SK-N-SH (cell line): ENCODE measurements at regions not wholly inside any gene's neighbourhood (a gene's known extent, or its start where the extent isn't known, plus 50 kb on each side); places are given as distances from the start of the nearest gene placed in this dataset.

Experiments used
- CHD2 ChIP-seq: fragments of 150-350 bp; IDR thresholded peaks from 2 replicates; pipeline ENCODE4 v1.6.1; 2018; ENCODE audit warnings: low read length; ENCODE audit not compliant: partially characterized antibody
- CTCF ChIP-seq: fragments of 200-600 bp; sonication (generic); IDR thresholded peaks from 2 replicates; pipeline ENCODE4 v1.6.1; 2017; ENCODE audit warnings: antibody characterized with exemption, mild to moderate bottlenecking, moderate library complexity
- EP300 ChIP-seq, 2 experiments: IDR thresholded peaks; 2 replicates each; pipeline versions ENCODE4 v1.4.0 to v1.6.1; 2012; ENCODE audit warnings: borderline replicate concordance in 1 of 2, low read depth in 1 of 2, low read length in 1 of 2
- EZH2phosphoT487 ChIP-seq: fragments of 200-600 bp; sonication (generic); IDR thresholded peaks from 2 replicates; pipeline ENCODE4 v1.6.1; 2017; ENCODE audit warnings: low read depth, mixed run types, mild to moderate bottlenecking, antibody characterized with exemption, moderate library complexity, borderline replicate concordance
- FOXM1 ChIP-seq: IDR thresholded peaks from 2 replicates; pipeline ENCODE4 v1.4.0; 2012; ENCODE audit warnings: low read depth, mild to moderate bottlenecking
- JUND ChIP-seq: IDR thresholded peaks from 2 replicates; pipeline ENCODE4 v1.4.0; 2012
- RXRA ChIP-seq: IDR thresholded peaks from 2 replicates; pipeline ENCODE4 v1.4.0; 2012; ENCODE audit warnings: low read depth, mild to moderate bottlenecking, borderline replicate concordance
- SIN3A ChIP-seq: IDR thresholded peaks from 2 replicates; pipeline ENCODE4 v1.6.1; 2012; ENCODE audit warnings: low read depth, mild to moderate bottlenecking, low read length, moderate library complexity, borderline replicate concordance
- SMC3 ChIP-seq: IDR thresholded peaks from 2 replicates; pipeline ENCODE4 v1.6.1; 2012; ENCODE audit warnings: low read depth, low read length, improper control_type of control experiment
- USF1 ChIP-seq: IDR thresholded peaks from 2 replicates; pipeline ENCODE4 v1.4.0; 2012; ENCODE audit warnings: low read depth, borderline replicate concordance

- TF ChIP-seq SIN3A: no peak
- no peak for TF ChIP-seq CTCF
- TF ChIP-seq JUND: no peak
- TF ChIP-seq EZH2phosphoT487: no peak
- no peak for TF ChIP-seq EP300 (IDR thresholded peaks at IDR 0.05; ENCODE audit: borderline replicate concordance in 1 of 2, low read depth in 1 of 2, low read length in 1 of 2)
- no peak for TF ChIP-seq USF1
- TF ChIP-seq CHD2: no peak
- no peak for TF ChIP-seq SMC3
- no peak for TF ChIP-seq RXRA
- TF ChIP-seq FOXM1: no peak
Observed at GRCh38 chr3:189498995-189499704, 132.0 kb upstream of the TP63 start.
